Glutamatergic neuron (in vitro differentiated cells): ENCODE measurements at regions not wholly inside any gene's neighbourhood (a gene's known extent, or its start where the extent isn't known, plus 50 kb on each side); places are given as distances from the start of the nearest gene placed in this dataset.
"Not testable (repeated sequence)": the region's sequence is repeated elsewhere in the genome, so short reads cannot be mapped to it uniquely, and the experiment has no call there.

Source experiments
- DNase-seq: peaks from one replicate; pipeline ENCODE4 v3.0.0; 2022
- H3K27ac Mint-ChIP-seq: one replicate; pipeline ENCODE4 v1.8.0; 2020; ENCODE audit warnings: mild to moderate bottlenecking, mixed read lengths, inconsistent platforms; ENCODE audit not compliant: unreplicated experiment
- H3K27me3 Mint-ChIP-seq: one replicate; pipeline ENCODE4 v1.8.0; 2020; ENCODE audit warnings: mild to moderate bottlenecking, moderate library complexity, mixed read lengths, inconsistent platforms; ENCODE audit not compliant: unreplicated experiment
- H3K36me3 Mint-ChIP-seq: one replicate; pipeline ENCODE4 v1.8.0; 2020; ENCODE audit warnings: mild to moderate bottlenecking, mixed read lengths, inconsistent platforms; ENCODE audit not compliant: unreplicated experiment
- H3K4me1 Mint-ChIP-seq: one replicate; pipeline ENCODE4 v1.8.0; 2020; ENCODE audit warnings: mild to moderate bottlenecking, low read depth, mixed read lengths, inconsistent platforms; ENCODE audit not compliant: unreplicated experiment
- H3K4me3 Mint-ChIP-seq: one replicate; pipeline ENCODE4 v1.8.0; 2020; ENCODE audit warnings: mild to moderate bottlenecking, mixed read lengths, inconsistent platforms; ENCODE audit not compliant: unreplicated experiment
- H3K9me3 Mint-ChIP-seq: one replicate; pipeline ENCODE4 v1.8.0; 2020; ENCODE audit warnings: mild to moderate bottlenecking, moderate library complexity, mixed read lengths, inconsistent platforms; ENCODE audit not compliant: unreplicated experiment
- CTCF ChIP-seq: fragments of 200-600 bp; sonication (generic); IDR thresholded peaks from one replicate; pipeline ENCODE4 v1.5.0; 2021; ENCODE audit not compliant: partially characterized antibody, unreplicated experiment

GRCh38 chr10:42896735-42897134, 114.1 kb downstream of the BMS1 start:
- H3K36me3 Mint-ChIP-seq, result peaks cover 16% of the 10 kb centered on the region
- peaks cover 19% of the 10 kb centered on the region for H3K27me3 Mint-ChIP-seq
- H3K4me1 Mint-ChIP-seq, result peaks cover 2% of the 10 kb centered on the region
- no peak overlapping the region for H3K27ac Mint-ChIP-seq
- no peak for DNase-seq
- H3K4me3 Mint-ChIP-seq, result no peak overlapping the region
- H3K9me3 Mint-ChIP-seq, result peaks cover 12% of the 10 kb centered on the region
- TF ChIP-seq CTCF, result no peak

- DNase-seq, result no peak
- no peak for TF ChIP-seq CTCF
- H3K36me3 Mint-ChIP-seq, result peaks cover 16% of the 10 kb centered on the region
- H3K4me3 Mint-ChIP-seq, result no peak overlapping the region
- peaks cover 14% of the 10 kb centered on the region for H3K9me3 Mint-ChIP-seq
- peaks cover 2% of the 10 kb centered on the region for H3K4me1 Mint-ChIP-seq
- peaks cover 19% of the 10 kb centered on the region for H3K27me3 Mint-ChIP-seq
- H3K27ac Mint-ChIP-seq, result no peak overlapping the region
These were observed 115.7 kb downstream of the BMS1 start for GRCh38 chr10:42898037-42898960.

GRCh38 chr10:42899036-42899435, 116.4 kb downstream of the BMS1 start:
- peaks cover 16% of the 10 kb centered on the region for H3K36me3 Mint-ChIP-seq
- no peak for DNase-seq
- H3K27ac Mint-ChIP-seq, result no peak overlapping the region
- no peak for TF ChIP-seq CTCF
- H3K27me3 Mint-ChIP-seq, result peaks cover 20% of the 10 kb centered on the region
- peaks cover 16% of the 10 kb centered on the region for H3K9me3 Mint-ChIP-seq
- H3K4me1 Mint-ChIP-seq, result peaks cover 2% of the 10 kb centered on the region
- H3K4me3 Mint-ChIP-seq, result no peak overlapping the region

GRCh38 chr10:42900346-42900745, 117.8 kb downstream of the BMS1 start:
- H3K4me3 Mint-ChIP-seq, H3K4me1 Mint-ChIP-seq: not testable (repeated sequence)
- peaks cover 16% of the 10 kb centered on the region for H3K36me3 Mint-ChIP-seq

GRCh38 chr10:42911359-42911758, 128.8 kb downstream of the BMS1 start:
- H3K27me3 Mint-ChIP-seq, result no peaks in the 10 kb centered on the region

More at GRCh38 chr10:42900346-42900745, 117.8 kb downstream of the BMS1 start:
- peaks cover 22% of the 10 kb centered on the region for H3K27me3 Mint-ChIP-seq
- not testable (repeated sequence) for H3K27ac Mint-ChIP-seq, DNase-seq
- peaks cover 16% of the 10 kb centered on the region for H3K9me3 Mint-ChIP-seq

More at GRCh38 chr10:42911359-42911758, 128.8 kb downstream of the BMS1 start:
- no peak for DNase-seq
- H3K36me3 Mint-ChIP-seq, result peaks cover 9% of the 10 kb centered on the region
- H3K4me3 Mint-ChIP-seq, result no peak overlapping the region
- TF ChIP-seq CTCF, result no peak
- H3K4me1 Mint-ChIP-seq, result no peaks in the 10 kb centered on the region
- H3K27ac Mint-ChIP-seq, result no peak overlapping the region
- peaks cover 5% of the 10 kb centered on the region for H3K9me3 Mint-ChIP-seq
